DND-41 (cell line): ENCODE measurements at regions not wholly inside any gene's neighbourhood (a gene's known extent, or its start where the extent isn't known, plus 50 kb on each side); places are given as distances from the start of the nearest gene placed in this dataset.

ENCODE experiments used
- ATAC-seq: fragments of 200-7000 bp; cut with Tn5 transposase; 3 replicates; pipeline ENCODE4 v1.9.1; 2021; ENCODE audit warnings: low read depth; ENCODE audit not compliant: insufficient read depth
- DNase-seq: peaks from one replicate; pipeline ENCODE4 v3.0.0-alpha.2; 2020
- H2AFZ ChIP-seq: 2 replicates; pipeline ENCODE4 v1.6.0; 2012; ENCODE audit warnings: low read depth, low read length
- H3K27ac ChIP-seq: 2 replicates; pipeline ENCODE4 v1.5.1; 2012; ENCODE audit warnings: low read length, inconsistent platforms
- H3K27me3 ChIP-seq: fragments of 200-600 bp; sonication (generic); 2 replicates; pipeline ENCODE4 v1.6.0; 2012; ENCODE audit warnings: low read length, mild to moderate bottlenecking, inconsistent platforms; ENCODE audit not compliant: insufficient read depth, poor library complexity
- H3K36me3 ChIP-seq: 2 replicates; pipeline ENCODE4 v1.5.1; 2012; ENCODE audit warnings: low read length, inconsistent platforms; ENCODE audit not compliant: insufficient read depth
- H3K4me1 ChIP-seq: 2 replicates; pipeline ENCODE4 v1.5.1; 2012; ENCODE audit warnings: mild to moderate bottlenecking, low read length; ENCODE audit not compliant: insufficient read depth
- H3K4me2 ChIP-seq: 2 replicates; pipeline ENCODE4 v1.6.0; 2012; ENCODE audit warnings: mild to moderate bottlenecking, moderate library complexity, low read length, inconsistent platforms; ENCODE audit not compliant: insufficient read depth
- H3K4me3 ChIP-seq, 2 experiments: fragments of 200-600 bp in 1 of 2; shearing (Covaris generic) in 1 of 2; 2 replicates each; pipeline ENCODE4 v1.5.1; 2012 to 2016; ENCODE audit warnings: inconsistent platforms in 2 of 2, low read length in 2 of 2, mild to moderate bottlenecking in 2 of 2, low read depth in 1 of 2, moderate library complexity in 1 of 2
- H3K79me2 ChIP-seq: 2 replicates; pipeline ENCODE4 v1.6.0; 2012; ENCODE audit warnings: low read length, inconsistent platforms; ENCODE audit not compliant: insufficient read depth
- H3K9ac ChIP-seq: 2 replicates; pipeline ENCODE4 v1.6.0; 2012; ENCODE audit warnings: low read depth, mild to moderate bottlenecking, inconsistent platforms, low read length, moderate library complexity
- H3K9me3 ChIP-seq: 2 replicates; pipeline ENCODE4 v1.5.1; 2012; ENCODE audit warnings: low read length, moderate library complexity, mild to moderate bottlenecking, inconsistent platforms; ENCODE audit not compliant: insufficient read depth, severe bottlenecking
- H4K20me1 ChIP-seq: 2 replicates; pipeline ENCODE4 v1.6.0; 2012; ENCODE audit warnings: low read length; ENCODE audit not compliant: insufficient read depth
- EZH2 ChIP-seq: IDR thresholded peaks from 3 replicates; pipeline ENCODE4 v1.6.1; 2012; ENCODE audit warnings: borderline replicate concordance, low read depth, mild to moderate bottlenecking, moderate library complexity, low read length, inconsistent platforms; ENCODE audit not compliant: severe bottlenecking
- TF ChIP-seq, protein P1 (sequence below): IDR thresholded peaks from 2 replicates; pipeline ENCODE4 v1.5.1; 2012; ENCODE audit warnings: borderline replicate concordance, low read length, moderate library complexity, mild to moderate bottlenecking; ENCODE audit not compliant: poor library complexity, severe bottlenecking; ENCODE audit errors: extremely low read depth

DNA sequence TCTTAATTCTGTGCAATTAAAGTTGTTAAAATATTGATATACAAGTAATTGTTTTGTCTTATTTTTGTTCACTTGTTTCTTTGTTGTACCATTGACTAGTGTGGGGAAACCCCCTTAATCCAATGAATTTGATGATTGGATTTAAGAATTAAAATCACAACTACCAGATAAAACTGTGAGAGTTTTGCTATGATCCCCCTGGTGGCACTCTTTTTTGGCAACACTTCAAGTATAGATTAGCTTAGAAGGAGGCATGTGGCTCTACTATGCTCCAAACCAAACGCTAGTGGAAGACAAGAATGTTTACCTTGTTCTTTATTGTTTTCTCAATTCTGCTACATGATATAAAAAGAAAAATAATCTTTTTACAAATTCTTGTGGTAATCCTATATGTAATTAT, 477.8 kb upstream of the ETAA1 start:
- Histone ChIP-seq H4K20me1 (no peaks in the 10 kb centered on the region), H3K4me2 (no peak overlapping the region), H2AFZ (no peak overlapping the region), H3K27me3 (no peaks in the 10 kb centered on the region), H3K27ac (no peak overlapping the region), H3K4me3 (no peak overlapping the region), H3K36me3 (no peaks in the 10 kb centered on the region), H3K9me3 (no peaks in the 10 kb centered on the region), H3K9ac (no peak overlapping the region), H3K4me1 (no peaks in the 10 kb centered on the region), H3K79me2 (no peaks in the 10 kb centered on the region)
- no peak for TF ChIP-seq EZH2
- TF ChIP-seq, protein P1, sequence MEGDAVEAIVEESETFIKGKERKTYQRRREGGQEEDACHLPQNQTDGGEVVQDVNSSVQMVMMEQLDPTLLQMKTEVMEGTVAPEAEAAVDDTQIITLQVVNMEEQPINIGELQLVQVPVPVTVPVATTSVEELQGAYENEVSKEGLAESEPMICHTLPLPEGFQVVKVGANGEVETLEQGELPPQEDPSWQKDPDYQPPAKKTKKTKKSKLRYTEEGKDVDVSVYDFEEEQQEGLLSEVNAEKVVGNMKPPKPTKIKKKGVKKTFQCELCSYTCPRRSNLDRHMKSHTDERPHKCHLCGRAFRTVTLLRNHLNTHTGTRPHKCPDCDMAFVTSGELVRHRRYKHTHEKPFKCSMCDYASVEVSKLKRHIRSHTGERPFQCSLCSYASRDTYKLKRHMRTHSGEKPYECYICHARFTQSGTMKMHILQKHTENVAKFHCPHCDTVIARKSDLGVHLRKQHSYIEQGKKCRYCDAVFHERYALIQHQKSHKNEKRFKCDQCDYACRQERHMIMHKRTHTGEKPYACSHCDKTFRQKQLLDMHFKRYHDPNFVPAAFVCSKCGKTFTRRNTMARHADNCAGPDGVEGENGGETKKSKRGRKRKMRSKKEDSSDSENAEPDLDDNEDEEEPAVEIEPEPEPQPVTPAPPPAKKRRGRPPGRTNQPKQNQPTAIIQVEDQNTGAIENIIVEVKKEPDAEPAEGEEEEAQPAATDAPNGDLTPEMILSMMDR = no peak
- DNase-seq (no peak), ATAC-seq (no peak)

DNA sequence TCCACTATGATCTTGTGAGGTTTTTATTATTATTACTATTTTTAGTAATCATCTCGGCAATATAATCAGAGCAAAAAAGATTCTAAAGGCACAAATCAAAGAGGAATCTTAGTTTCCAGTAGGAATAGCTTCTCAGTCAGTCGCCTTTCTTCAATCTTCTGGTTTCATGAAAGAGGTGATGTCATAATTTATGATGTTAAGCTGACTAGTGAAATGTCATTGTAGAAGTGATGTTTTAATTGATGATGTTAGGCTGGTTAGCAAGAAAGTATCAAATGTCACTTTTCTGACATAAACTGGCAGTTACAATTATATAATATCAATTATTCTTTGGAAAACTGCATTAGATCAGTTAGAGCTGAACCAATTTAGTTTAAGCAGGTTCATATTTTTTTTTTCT, 476.7 kb upstream of the ETAA1 start:
- Histone ChIP-seq H3K79me2 (no peaks in the 10 kb centered on the region), H3K9me3 (no peaks in the 10 kb centered on the region), H2AFZ (no peak overlapping the region), H3K4me2 (no peak overlapping the region), H3K27me3 (no peaks in the 10 kb centered on the region), H3K9ac (no peak overlapping the region), H3K27ac (no peak overlapping the region), H3K4me3 (no peak overlapping the region), H3K36me3 (no peaks in the 10 kb centered on the region), H3K4me1 (no peaks in the 10 kb centered on the region), H4K20me1 (no peaks in the 10 kb centered on the region)
- no peak for ATAC-seq
- no peak for TF ChIP-seq EZH2
- no peak for DNase-seq

DNA sequence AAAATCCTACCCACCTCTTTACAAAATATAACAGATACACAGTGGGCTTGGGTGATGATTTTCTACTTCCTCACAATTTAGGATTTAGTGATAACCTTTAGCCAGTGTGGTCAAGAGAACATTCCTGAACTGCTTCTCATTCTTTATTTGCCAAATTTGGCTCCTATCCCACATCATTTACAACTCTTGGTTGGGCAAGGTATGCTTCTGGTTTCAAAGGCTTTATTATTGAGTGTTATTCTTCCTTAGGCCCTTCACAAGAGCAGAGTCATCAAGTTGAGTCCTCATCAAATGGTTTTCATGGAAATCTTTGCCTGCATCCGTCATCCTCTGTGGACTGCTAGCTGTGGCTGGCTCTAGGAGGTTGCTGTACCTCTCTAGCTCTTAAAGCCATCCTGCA, 472.0 kb upstream of the ETAA1 start:
- Histone ChIP-seq H3K4me1 (no peaks in the 10 kb centered on the region), H2AFZ (no peak overlapping the region), H3K27me3 (no peaks in the 10 kb centered on the region), H3K79me2 (no peaks in the 10 kb centered on the region), H3K4me3 (no peak overlapping the region), H3K4me2 (no peak overlapping the region), H3K36me3 (no peaks in the 10 kb centered on the region), H3K9ac (no peak overlapping the region), H3K27ac (no peak overlapping the region), H3K9me3 (no peaks in the 10 kb centered on the region), H4K20me1 (no peaks in the 10 kb centered on the region)
- TF ChIP-seq, protein P1 = no peak
- no peak for TF ChIP-seq EZH2
- ATAC-seq = no peak
- no peak for DNase-seq

DNA sequence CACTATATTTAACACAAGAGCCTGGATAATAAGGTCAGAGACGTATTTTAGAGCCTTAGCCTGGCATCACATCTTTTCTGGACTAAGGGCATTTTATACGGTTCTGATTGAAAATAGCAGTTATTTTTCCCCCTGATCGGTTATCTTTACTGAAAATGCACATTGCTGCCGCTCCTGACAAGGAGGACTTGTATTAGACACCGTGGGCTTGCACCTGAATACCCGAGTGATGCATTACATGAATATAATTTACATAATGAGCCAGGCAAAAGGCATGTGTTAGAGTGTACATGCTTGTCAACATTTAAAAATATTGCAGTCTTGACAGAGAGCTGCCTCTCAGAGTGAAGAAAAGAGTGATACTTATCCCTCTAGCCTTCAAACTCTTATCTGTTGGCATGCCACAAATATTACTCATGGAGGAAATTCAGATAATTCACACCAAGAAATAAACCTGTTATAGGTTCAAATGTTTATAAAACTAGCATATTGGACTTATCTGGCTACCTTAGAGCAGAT, 470.5 kb upstream of the ETAA1 start:
- Histone ChIP-seq H2AFZ (no peak overlapping the region), H3K9me3 (no peaks in the 10 kb centered on the region), H3K9ac (no peak overlapping the region), H3K27ac (no peak overlapping the region), H3K79me2 (no peaks in the 10 kb centered on the region), H3K36me3 (no peaks in the 10 kb centered on the region), H3K4me1 (no peaks in the 10 kb centered on the region), H4K20me1 (no peaks in the 10 kb centered on the region), H3K4me2 (no peak overlapping the region), H3K27me3 (no peaks in the 10 kb centered on the region), H3K4me3 (no peak overlapping the region)
- TF ChIP-seq EZH2 = no peak
- TF ChIP-seq, protein P1 = no peak
- DNase-seq (no peak), ATAC-seq (no peak)
